ENCODE measurements at regions not wholly inside any gene's neighbourhood (a gene's known extent, or its start where the extent isn't known, plus 50 kb on each side); places are given as distances from the start of the nearest gene placed in this dataset.
A peak's percentile ranks its signal among the peaks of the same experiment; 100 is the strongest.

DNA sequence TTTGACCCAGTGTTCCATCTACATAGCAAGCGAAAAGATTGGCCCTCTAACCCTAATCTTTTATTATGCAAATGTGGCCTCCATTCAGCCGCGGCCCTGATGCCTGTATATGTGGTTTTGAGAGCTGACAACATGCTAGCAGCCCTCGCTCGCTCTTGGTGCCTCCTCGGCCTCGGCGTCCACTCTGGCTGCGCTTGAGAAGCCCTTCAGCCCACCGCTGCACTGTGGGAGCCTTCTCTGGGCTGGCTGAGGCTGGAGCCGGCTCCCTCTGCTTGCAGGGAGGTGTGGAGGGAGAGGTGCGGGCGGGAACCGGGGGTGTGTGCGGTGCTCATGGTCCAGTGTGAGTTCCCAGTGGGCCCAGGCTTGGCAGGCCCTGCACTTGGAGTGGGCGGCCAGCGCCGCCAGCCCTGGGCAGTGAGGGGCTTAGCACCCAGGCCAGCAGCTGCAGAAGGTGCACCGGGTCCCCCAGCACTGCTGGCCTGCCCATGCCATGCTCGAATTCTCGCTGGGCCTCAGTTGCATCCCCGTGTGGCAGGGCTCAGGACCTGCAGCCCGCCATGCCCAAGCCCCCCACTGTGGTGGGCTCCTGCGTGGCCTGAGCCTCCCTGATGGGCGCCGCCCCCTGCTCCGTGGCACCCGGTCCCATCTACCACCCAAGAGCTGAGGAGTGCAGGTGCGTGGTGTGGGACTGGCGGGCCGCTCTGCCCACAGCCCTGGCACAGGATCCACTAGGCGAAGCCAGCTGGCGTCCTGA lies 757.5 kb upstream of the CTNND2 start:
- Histone ChIP-seq H3K4me2 (ENCODE audit: insufficient read depth in 1 of 2, low read depth in 2 of 2, low read length in 2 of 2) (peak overlapping the region in 1 of 2 experiments; percentile 17), H3K23me2 (ENCODE audit: low read depth, low read length) (no peaks in the 10 kb centered on the region; the same call in 1 of the 2 replicates), H2BK12ac (ENCODE audit: low read depth, low read length) (no peak overlapping the region), H3K9me3 (ENCODE audit: insufficient read depth in 2 of 2, low read depth in 1 of 2, low read length in 1 of 2) (peaks cover 0 to 8% of the 10 kb centered on the region in 2 experiments; a peak in 2 of 4 replicates), H2BK5ac (ENCODE audit: low read depth, low read length) (peak overlapping the region; percentile 60), H3K4ac (replicated peaks; ENCODE audit: insufficient read length, low read depth, low read length) (no peak overlapping the region), H3K23ac (ENCODE audit: insufficient read length) (no peak overlapping the region), H3K27ac (ENCODE audit: low read depth, low read length) (no peak overlapping the region; the same call in 1 of the 2 replicates), H3K18ac (ENCODE audit: extremely low read depth, low read length) (peak overlapping the region; percentile 60; the same call in 1 of the 2 replicates), H3K79me1 (ENCODE audit: low read depth, low read length) (peaks cover 2% of the 10 kb centered on the region; the same call in 1 of the 2 replicates), H2AK5ac (ENCODE audit: low read depth, low read length) (no peak overlapping the region), H4K5ac (ENCODE audit: insufficient read length, low read depth, low read length) (no peak overlapping the region), H3K56ac (replicated peaks; ENCODE audit: insufficient read length, low read depth, low read length) (no peak overlapping the region), H3K27me3 (replicated peaks in 1 of 4; ENCODE audit: control insufficient read depth in 3 of 4, extremely low read depth in 1 of 4, insufficient read depth in 3 of 4, low read length in 3 of 4) (no peaks in the 10 kb centered on the region), H2BK20ac (ENCODE audit: low read length) (no peak overlapping the region), H4K20me1 (replicated peaks in 1 of 2; ENCODE audit: control insufficient read depth in 1 of 2, insufficient read depth in 2 of 2, low read length in 2 of 2) (peaks cover 7 to 13% of the 10 kb centered on the region in 2 experiments), H3K14ac (ENCODE audit: insufficient read length) (no peak overlapping the region), H4K91ac (replicated peaks; ENCODE audit: insufficient read length, low read length) (peak overlapping the region; percentile 65), H2BK15ac (ENCODE audit: low read length) (no peak overlapping the region), H2AFZ (ENCODE audit: low read length) (no peak overlapping the region), H3K4me3 (ENCODE audit: extremely low read depth in 1 of 4, insufficient read depth in 2 of 4, low read depth in 3 of 4, low read length in 4 of 4) (no peak overlapping the region), H2BK120ac (replicated peaks; ENCODE audit: low read depth, low read length) (no peak overlapping the region), H3K79me2 (ENCODE audit: control insufficient read depth in 1 of 2, insufficient read depth in 2 of 2, low read length in 2 of 2) (peaks cover 3 to 92% of the 10 kb centered on the region in 2 experiments; a peak in 3 of 4 replicates), H3K36me3 (ENCODE audit: control insufficient read depth in 2 of 4, insufficient read depth in 4 of 4, low read length in 3 of 4) (peaks cover 10 to 82% (median 45%) of the 10 kb centered on the region in 4 experiments), H3K4me1 (replicated peaks in 1 of 4; ENCODE audit: control insufficient read depth in 3 of 4, insufficient read depth in 4 of 4, low read length in 3 of 4) (peaks cover 2 to 16% (median 6%) of the 10 kb centered on the region in 4 experiments), H3K9ac (replicated peaks in 1 of 4; ENCODE audit: extremely low read depth in 1 of 4, low read depth in 3 of 4, low read length in 3 of 4) (no peak overlapping the region), H4K8ac (ENCODE audit: extremely low read depth, insufficient read depth, low read length) (peak overlapping the region; percentile 78)
- DNase-seq (ENCODE audit: low read depth in 1 of 2, low spot score in 2 of 2) (peak; percentile 47 to 76), FAIRE-seq (no peak)
- 87% methylated on average over 24 of the region's 33 CpGs; no CpG with 5 or more reads in 1 of the 2 experiments for WGBS, 2 experiments (ENCODE audit: extremely low coverage in 1 of 2, insufficient coverage in 1 of 2, insufficient read length in 1 of 2, insufficient replicate concordance in 2 of 2, low coverage in 1 of 2, low lambda C conversion rate in 2 of 2, missing lambda C conversion rate in 1 of 2)
- ChIA-PET CTCF (ENCODE audit: partially characterized antibody) (interaction anchor here (1.2 to 2.5 kb wide), 2 partner anchors 10 to 42 kb away, joined by 4 to 8 read pairs; no protein-coding TSS in a partner anchor), POLR2A (ENCODE audit: partially characterized antibody) (interaction anchor here (0.6 to 5.9 kb wide), 28 partner anchors 8 to 817 kb away, joined by 3 to 37 read pairs (median 4); no protein-coding TSS in a partner anchor)
- TF ChIP-seq, protein P1, sequence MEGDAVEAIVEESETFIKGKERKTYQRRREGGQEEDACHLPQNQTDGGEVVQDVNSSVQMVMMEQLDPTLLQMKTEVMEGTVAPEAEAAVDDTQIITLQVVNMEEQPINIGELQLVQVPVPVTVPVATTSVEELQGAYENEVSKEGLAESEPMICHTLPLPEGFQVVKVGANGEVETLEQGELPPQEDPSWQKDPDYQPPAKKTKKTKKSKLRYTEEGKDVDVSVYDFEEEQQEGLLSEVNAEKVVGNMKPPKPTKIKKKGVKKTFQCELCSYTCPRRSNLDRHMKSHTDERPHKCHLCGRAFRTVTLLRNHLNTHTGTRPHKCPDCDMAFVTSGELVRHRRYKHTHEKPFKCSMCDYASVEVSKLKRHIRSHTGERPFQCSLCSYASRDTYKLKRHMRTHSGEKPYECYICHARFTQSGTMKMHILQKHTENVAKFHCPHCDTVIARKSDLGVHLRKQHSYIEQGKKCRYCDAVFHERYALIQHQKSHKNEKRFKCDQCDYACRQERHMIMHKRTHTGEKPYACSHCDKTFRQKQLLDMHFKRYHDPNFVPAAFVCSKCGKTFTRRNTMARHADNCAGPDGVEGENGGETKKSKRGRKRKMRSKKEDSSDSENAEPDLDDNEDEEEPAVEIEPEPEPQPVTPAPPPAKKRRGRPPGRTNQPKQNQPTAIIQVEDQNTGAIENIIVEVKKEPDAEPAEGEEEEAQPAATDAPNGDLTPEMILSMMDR (IDR thresholded peaks at IDR 0.05; ENCODE audit: control extremely low read depth in 1 of 3, insufficient read depth in 1 of 3, low read depth in 1 of 3, low read length in 3 of 3): peak in 1 of 3 experiments; percentile 2; a peak in 1 of 4 replicates
- TF ChIP-seq RFX5 (IDR thresholded peaks at IDR 0.05; ENCODE audit: borderline replicate concordance, low read depth, low read length): no peak
- no peak for TF ChIP-seq JUND (IDR thresholded peaks at IDR 0.05; ENCODE audit: low read length)
- peak; percentile 65 to 95 for TF ChIP-seq POLR2A (IDR thresholded peaks at IDR 0.05; ENCODE audit: control extremely low read depth in 1 of 2, low read depth in 2 of 2, low read length in 2 of 2)
- TF ChIP-seq SAP30 (IDR thresholded peaks at IDR 0.05; ENCODE audit: insufficient read depth, insufficient replicate concordance, low read length): no peak
- TF ChIP-seq, protein P2, sequence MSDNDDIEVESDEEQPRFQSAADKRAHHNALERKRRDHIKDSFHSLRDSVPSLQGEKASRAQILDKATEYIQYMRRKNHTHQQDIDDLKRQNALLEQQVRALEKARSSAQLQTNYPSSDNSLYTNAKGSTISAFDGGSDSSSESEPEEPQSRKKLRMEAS (IDR thresholded peaks at IDR 0.05): peak; percentile 32
- peak; percentile 92 for TF ChIP-seq POLR2AphosphoS5 (IDR thresholded peaks at IDR 0.05; ENCODE audit: low read depth, low read length)
- peak; percentile 20 for TF ChIP-seq KDM4A (IDR thresholded peaks at IDR 0.05; ENCODE audit: low read depth, low read length, severe bottlenecking)
- TF ChIP-seq POU5F1 (IDR thresholded peaks at IDR 0.05; ENCODE audit: low read depth, low read length): 0 out of 2 replicates have a peak, but pooled peaks have one; percentile 63

Measured in H1 (cell line).